PC-9 (cell line): ENCODE measurements at regions not wholly inside any gene's neighbourhood (a gene's known extent, or its start where the extent isn't known, plus 50 kb on each side); places are given as distances from the start of the nearest gene placed in this dataset.

ENCODE experiments used
- EZH2 ChIP-seq: fragments of 200-600 bp; sonication (generic); IDR thresholded peaks from 2 replicates; pipeline ENCODE4 v1.8.0; 2017; ENCODE audit warnings: antibody characterized with exemption, low read depth
- TF ChIP-seq, protein P1 (sequence below): fragments of 200-600 bp; sonication (generic); conservative IDR thresholded peaks from 2 replicates; pipeline ENCODE4 v1.6.1; 2017; ENCODE audit warnings: mixed run types, antibody characterized with exemption, mild to moderate bottlenecking, moderate library complexity

DNA sequence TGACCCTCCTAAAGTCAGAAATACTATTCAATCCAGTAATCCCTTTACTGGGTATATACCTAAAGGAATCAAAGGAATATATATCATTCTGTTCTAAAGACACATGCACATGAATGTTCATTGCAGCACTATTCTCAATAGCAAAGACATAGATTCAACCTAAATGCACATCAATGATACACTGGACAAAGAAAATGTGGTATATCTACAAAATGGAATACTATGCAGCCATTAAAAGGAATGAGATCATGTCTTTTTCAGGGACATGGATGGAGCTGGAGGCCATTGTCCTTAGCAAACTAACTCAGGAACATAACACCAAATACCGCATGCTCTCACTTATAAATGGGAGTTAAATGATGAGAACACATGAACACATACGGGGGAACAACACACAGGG, 306.0 kb upstream of the EPHA5 start:
- TF ChIP-seq, protein P1, sequence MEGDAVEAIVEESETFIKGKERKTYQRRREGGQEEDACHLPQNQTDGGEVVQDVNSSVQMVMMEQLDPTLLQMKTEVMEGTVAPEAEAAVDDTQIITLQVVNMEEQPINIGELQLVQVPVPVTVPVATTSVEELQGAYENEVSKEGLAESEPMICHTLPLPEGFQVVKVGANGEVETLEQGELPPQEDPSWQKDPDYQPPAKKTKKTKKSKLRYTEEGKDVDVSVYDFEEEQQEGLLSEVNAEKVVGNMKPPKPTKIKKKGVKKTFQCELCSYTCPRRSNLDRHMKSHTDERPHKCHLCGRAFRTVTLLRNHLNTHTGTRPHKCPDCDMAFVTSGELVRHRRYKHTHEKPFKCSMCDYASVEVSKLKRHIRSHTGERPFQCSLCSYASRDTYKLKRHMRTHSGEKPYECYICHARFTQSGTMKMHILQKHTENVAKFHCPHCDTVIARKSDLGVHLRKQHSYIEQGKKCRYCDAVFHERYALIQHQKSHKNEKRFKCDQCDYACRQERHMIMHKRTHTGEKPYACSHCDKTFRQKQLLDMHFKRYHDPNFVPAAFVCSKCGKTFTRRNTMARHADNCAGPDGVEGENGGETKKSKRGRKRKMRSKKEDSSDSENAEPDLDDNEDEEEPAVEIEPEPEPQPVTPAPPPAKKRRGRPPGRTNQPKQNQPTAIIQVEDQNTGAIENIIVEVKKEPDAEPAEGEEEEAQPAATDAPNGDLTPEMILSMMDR: no peak
- TF ChIP-seq EZH2: no peak
